Amniotic epithelial cell (primary cell): ENCODE measurements at regions not wholly inside any gene's neighbourhood (a gene's known extent, or its start where the extent isn't known, plus 50 kb on each side); places are given as distances from the start of the nearest gene placed in this dataset.

Experiments
- DNase-seq: peaks from one replicate; pipeline ENCODE4 v3.0.0-alpha.2; 2010; ENCODE audit warnings: low read depth

GRCh38 chr4:117014236-117014635 lies 71.1 kb downstream of the TRAM1L1 start:
- no peak for DNase-seq

GRCh38 chr4:117010671-117011070 lies 74.7 kb downstream of the TRAM1L1 start:
- peak; percentile 4 for DNase-seq

- peak; percentile 37 for DNase-seq
These were observed 84.3 kb downstream of the TRAM1L1 start for GRCh38 chr4:117001077-117001476.

GRCh38 chr4:116982656-116983055 lies 102.7 kb downstream of the TRAM1L1 start:
- no peak for DNase-seq

GRCh38 chr4:116980436-116980835 lies 104.9 kb downstream of the TRAM1L1 start:
- peak; percentile 18 for DNase-seq

GRCh38 chr4:116959045-116959444 lies 126.3 kb downstream of the TRAM1L1 start:
- DNase-seq: no peak

GRCh38 chr4:116953947-116954346 lies 131.4 kb downstream of the TRAM1L1 start:
- DNase-seq: no peak

GRCh38 chr4:116952530-116953136 lies 132.7 kb downstream of the TRAM1L1 start:
- DNase-seq: no peak

- no peak for DNase-seq
These were observed 135.5 kb downstream of the TRAM1L1 start for GRCh38 chr4:116949856-116950255.

- DNase-seq: no peak
These were observed 143.1 kb downstream of the TRAM1L1 start for GRCh38 chr4:116942315-116942714.

GRCh38 chr4:116930329-116930728 lies 155.0 kb downstream of the TRAM1L1 start:
- no peak for DNase-seq

- no peak for DNase-seq
These were observed 158.6 kb downstream of the TRAM1L1 start for GRCh38 chr4:116926631-116927295.

GRCh38 chr4:116925900-116926457 lies 159.4 kb downstream of the TRAM1L1 start:
- DNase-seq: no peak

GRCh38 chr4:116923389-116923788 lies 162.0 kb downstream of the TRAM1L1 start:
- DNase-seq: no peak

- no peak for DNase-seq
These were observed 171.9 kb downstream of the TRAM1L1 start for GRCh38 chr4:116913451-116913850.

- DNase-seq: no peak
These were observed 178.6 kb downstream of the TRAM1L1 start for GRCh38 chr4:116906758-116907157.

- DNase-seq: no peak
These were observed 185.8 kb downstream of the TRAM1L1 start for GRCh38 chr4:116899561-116899960.

- DNase-seq: no peak
These were observed 199.8 kb downstream of the TRAM1L1 start for GRCh38 chr4:116885579-116885978.

- DNase-seq: no peak
These were observed 202.9 kb downstream of the TRAM1L1 start for GRCh38 chr4:116882503-116882902.

GRCh38 chr4:116881077-116881476 lies 204.3 kb downstream of the TRAM1L1 start:
- DNase-seq: no peak

GRCh38 chr4:116880625-116881024 lies 204.8 kb downstream of the TRAM1L1 start:
- no peak for DNase-seq

GRCh38 chr4:116878280-116878679 lies 207.1 kb downstream of the TRAM1L1 start:
- DNase-seq: no peak

- no peak for DNase-seq
These were observed 208.3 kb downstream of the TRAM1L1 start for GRCh38 chr4:116877069-116877468.

GRCh38 chr4:116872941-116873340 lies 212.4 kb downstream of the TRAM1L1 start:
- DNase-seq: no peak
